Fibroblast of lung (primary cell): ENCODE measurements at regions not wholly inside any gene's neighbourhood (a gene's known extent, or its start where the extent isn't known, plus 50 kb on each side); places are given as distances from the start of the nearest gene placed in this dataset.

ENCODE experiments used
- EZH2 ChIP-seq: IDR thresholded peaks from 2 replicates; pipeline ENCODE4 v1.5.1; 2012; ENCODE audit warnings: low read length, control low read depth, mild to moderate bottlenecking; ENCODE audit errors: missing control alignments
- TF ChIP-seq, protein P1 (sequence below), 2 donors: IDR thresholded peaks in 1 of 2; conservative IDR thresholded peaks in 1 of 2; 1 replicate in 1 of 2; 2 replicates in 1 of 2; pipeline ENCODE4 v1.5.1; 2011 to 2012; ENCODE audit warnings: low read length in 2 of 2, control low read depth in 1 of 2, inconsistent platforms in 1 of 2, low read depth in 1 of 2, mild to moderate bottlenecking in 1 of 2

DNA sequence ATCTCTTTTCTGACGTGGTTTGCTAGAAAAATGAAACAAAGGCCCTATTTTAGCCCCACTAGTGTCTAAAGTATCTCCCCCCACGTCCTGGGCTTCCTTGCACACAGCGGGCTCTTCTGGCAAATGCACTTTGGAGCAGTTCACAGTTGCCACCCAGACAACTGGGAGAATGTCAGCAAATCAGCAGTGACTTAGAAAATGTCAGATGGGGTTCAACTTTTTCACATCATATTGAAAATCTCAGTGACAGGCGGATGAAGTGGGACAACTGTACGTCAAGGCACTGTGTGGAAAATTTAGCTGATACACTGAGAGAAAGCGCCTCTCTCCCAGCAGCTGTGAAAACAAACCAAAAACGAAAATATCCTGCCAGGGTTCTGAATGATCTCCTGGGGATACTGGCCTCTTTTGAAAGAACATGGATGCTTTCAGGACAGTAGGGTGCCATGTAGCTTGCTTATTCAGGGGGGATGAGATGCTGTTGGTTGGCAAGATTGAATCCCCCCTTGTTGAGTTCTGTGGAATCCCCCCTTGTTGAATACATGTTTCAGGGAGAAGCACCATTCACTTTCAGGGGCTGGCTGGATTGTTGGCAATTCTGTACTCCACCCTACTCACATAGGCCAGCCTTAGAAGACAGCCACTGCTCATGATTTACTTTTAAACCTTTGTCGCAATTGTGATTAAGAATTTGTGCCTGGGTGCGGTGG, 372.8 kb upstream of the CELF2 start:
- TF ChIP-seq, protein P1, sequence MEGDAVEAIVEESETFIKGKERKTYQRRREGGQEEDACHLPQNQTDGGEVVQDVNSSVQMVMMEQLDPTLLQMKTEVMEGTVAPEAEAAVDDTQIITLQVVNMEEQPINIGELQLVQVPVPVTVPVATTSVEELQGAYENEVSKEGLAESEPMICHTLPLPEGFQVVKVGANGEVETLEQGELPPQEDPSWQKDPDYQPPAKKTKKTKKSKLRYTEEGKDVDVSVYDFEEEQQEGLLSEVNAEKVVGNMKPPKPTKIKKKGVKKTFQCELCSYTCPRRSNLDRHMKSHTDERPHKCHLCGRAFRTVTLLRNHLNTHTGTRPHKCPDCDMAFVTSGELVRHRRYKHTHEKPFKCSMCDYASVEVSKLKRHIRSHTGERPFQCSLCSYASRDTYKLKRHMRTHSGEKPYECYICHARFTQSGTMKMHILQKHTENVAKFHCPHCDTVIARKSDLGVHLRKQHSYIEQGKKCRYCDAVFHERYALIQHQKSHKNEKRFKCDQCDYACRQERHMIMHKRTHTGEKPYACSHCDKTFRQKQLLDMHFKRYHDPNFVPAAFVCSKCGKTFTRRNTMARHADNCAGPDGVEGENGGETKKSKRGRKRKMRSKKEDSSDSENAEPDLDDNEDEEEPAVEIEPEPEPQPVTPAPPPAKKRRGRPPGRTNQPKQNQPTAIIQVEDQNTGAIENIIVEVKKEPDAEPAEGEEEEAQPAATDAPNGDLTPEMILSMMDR (conservative IDR thresholded peaks at IDR 0.05 in 1 of 2, IDR thresholded peaks at IDR 0.05 in 1 of 2; ENCODE audit: low read depth in 1 of 2, low read length in 2 of 2), result no peak
- no peak for TF ChIP-seq EZH2
